WERI-Rb-1 (cell line): ENCODE measurements at regions not wholly inside any gene's neighbourhood (a gene's known extent, or its start where the extent isn't known, plus 50 kb on each side); places are given as distances from the start of the nearest gene placed in this dataset.

Source experiments
- DNase-seq: peaks from one replicate; pipeline ENCODE4 v3.0.0-alpha.2; 2020
- H3K27ac ChIP-seq: fragments of 250-450 bp; sonication (Bioruptor Pico); 2 replicates; pipeline ENCODE4 v1.5.1; 2020; ENCODE audit warnings: mild to moderate bottlenecking, moderate library complexity
- H3K27me3 ChIP-seq: fragments of 250-450 bp; sonication (Bioruptor Pico); 2 replicates; pipeline ENCODE4 v1.5.1; 2021; ENCODE audit warnings: mild to moderate bottlenecking, low read depth, moderate library complexity; ENCODE audit not compliant: insufficient read depth, severe bottlenecking
- H3K36me3 ChIP-seq: fragments of 250-450 bp; sonication (Bioruptor Pico); 2 replicates; pipeline ENCODE4 v1.5.1; 2020; ENCODE audit warnings: mild to moderate bottlenecking, moderate library complexity
- H3K4me3 ChIP-seq: 2 replicates; pipeline ENCODE4 v1.5.1; 2011; ENCODE audit warnings: low read depth, mild to moderate bottlenecking, control low read depth, low read length
- H3K9me3 ChIP-seq: fragments of 250-450 bp; sonication (Bioruptor Pico); 2 replicates; pipeline ENCODE4 v1.5.1; 2021; ENCODE audit warnings: mild to moderate bottlenecking, moderate library complexity; ENCODE audit not compliant: severe bottlenecking
- TF ChIP-seq, protein P1 (sequence below): IDR thresholded peaks from 2 replicates; pipeline ENCODE4 v1.5.1; 2011; ENCODE audit warnings: low read depth, mild to moderate bottlenecking, control low read depth, inconsistent platforms, low read length

DNA sequence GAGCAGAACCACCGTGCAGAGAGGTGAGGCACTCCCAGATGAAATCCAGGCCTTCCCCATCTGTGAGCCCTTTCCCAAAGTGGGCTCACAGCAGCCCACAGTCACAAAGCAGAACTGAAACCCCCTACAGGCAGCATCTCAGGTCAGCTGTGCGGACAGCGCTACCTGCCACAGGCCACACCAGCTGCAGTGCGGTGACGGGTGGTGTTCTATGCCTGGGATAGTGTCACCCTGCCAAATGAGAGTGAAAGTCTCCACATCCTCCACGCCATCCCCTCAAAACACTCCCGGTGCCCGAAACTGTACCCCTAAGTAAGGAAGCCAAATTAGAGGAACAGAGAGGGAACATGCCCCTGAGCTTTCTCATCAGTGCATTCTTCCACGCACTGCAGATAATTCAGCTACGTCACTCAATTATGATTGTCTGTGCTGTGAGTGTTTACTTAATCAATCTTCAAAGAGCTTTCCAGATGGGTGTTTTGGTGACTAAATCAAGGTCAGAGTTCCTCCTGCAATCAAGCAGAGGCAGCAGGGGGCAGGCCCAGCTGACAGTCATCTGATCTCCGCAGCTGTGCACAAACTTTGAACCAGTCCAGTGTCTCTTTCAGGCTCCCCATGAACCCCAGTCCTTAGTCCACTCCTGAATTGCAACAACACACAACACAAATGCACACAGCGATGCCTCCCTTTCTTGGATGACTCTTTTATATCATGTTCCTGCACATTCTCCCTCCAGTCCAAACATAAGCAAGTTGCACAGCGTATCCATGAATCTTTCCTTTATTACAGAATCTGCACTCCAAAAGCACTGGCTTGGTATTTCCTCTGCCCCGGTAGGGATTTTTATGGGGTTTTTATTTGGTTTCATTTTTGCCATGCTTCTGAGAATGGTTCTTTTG lies 150.0 kb downstream of the TOMM20 start:
- no peak for DNase-seq
- TF ChIP-seq, protein P1, sequence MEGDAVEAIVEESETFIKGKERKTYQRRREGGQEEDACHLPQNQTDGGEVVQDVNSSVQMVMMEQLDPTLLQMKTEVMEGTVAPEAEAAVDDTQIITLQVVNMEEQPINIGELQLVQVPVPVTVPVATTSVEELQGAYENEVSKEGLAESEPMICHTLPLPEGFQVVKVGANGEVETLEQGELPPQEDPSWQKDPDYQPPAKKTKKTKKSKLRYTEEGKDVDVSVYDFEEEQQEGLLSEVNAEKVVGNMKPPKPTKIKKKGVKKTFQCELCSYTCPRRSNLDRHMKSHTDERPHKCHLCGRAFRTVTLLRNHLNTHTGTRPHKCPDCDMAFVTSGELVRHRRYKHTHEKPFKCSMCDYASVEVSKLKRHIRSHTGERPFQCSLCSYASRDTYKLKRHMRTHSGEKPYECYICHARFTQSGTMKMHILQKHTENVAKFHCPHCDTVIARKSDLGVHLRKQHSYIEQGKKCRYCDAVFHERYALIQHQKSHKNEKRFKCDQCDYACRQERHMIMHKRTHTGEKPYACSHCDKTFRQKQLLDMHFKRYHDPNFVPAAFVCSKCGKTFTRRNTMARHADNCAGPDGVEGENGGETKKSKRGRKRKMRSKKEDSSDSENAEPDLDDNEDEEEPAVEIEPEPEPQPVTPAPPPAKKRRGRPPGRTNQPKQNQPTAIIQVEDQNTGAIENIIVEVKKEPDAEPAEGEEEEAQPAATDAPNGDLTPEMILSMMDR, result no peak
- H3K27me3 ChIP-seq, result no peaks in the 10 kb centered on the region
- H3K36me3 ChIP-seq, result no peaks in the 10 kb centered on the region
- H3K4me3 ChIP-seq, result no peak overlapping the region
- H3K9me3 ChIP-seq, result no peaks in the 10 kb centered on the region
- H3K27ac ChIP-seq, result no peak overlapping the region

DNA sequence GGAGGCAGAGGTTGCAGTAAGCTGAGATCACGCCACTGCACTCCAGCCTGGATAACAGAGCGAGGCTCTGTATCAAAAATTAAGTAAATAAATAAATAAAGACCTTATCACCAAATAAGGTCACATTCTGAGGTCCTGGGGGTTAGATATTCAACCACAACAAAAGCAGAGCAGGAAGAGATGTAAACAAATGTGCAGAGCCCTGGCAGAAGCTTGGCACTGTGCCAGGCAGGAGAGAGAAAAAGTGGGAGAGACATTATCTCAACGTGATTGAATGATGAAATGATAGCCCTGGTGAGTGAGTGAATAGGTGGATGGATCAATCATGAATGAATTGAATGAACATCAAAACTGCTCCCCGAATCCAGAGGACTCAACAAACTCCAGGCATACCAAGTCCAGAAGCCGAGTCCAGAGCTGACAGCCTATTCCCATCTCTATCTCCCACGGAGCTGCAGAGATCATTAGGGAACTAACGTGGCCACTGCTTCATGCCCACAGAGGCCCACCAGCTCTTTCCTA lies 150.7 kb downstream of the TOMM20 start:
- Histone ChIP-seq H3K27me3 (no peaks in the 10 kb centered on the region), H3K4me3 (no peak overlapping the region), H3K27ac (no peak overlapping the region), H3K36me3 (no peaks in the 10 kb centered on the region), H3K9me3 (no peaks in the 10 kb centered on the region)
- no peak for DNase-seq
- TF ChIP-seq, protein P1, result no peak

DNA sequence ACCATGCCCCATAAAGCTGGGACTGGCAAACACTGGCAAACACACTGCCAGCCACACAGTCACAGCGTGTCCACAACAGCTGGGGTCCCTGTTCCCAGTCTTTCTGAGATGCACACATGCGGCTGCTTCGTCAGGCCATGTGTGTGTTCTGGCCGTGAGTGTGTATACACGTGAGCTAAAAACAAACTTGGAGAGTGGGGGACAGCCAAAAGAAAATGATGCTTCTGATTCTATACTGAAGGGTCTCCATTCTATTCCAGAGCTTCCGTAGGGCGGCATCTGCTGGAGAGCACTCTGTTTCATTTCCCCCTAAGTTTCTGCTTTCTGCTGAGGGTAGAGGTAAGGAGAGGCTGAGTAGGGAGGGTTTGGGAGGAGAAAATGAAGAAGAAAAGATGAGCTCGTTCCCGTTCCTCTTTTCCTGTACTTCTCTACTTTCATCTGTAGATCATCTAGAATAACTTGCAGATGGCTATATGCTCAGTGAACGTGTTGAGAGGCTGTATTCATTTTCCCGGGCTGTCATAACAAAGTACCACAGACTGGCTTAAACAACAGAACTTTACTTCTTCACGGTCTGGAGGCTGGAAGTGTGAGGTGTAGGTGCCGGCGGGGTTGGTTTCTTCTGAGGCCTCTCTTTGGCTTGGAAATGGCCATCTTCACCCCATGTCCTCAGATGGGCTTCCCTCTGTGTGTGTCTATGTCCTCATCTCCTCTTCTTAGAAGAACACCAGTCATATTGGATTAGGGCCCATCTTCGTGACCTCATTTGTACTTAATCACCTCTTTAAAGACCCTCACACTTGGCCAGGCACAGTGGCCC lies 151.6 kb downstream of the TOMM20 start:
- TF ChIP-seq, protein P1, result 0 out of 2 replicates have a peak, but pooled peaks have one; percentile 11
- Histone ChIP-seq H3K27me3 (no peaks in the 10 kb centered on the region), H3K27ac (no peak overlapping the region), H3K9me3 (no peaks in the 10 kb centered on the region), H3K36me3 (no peaks in the 10 kb centered on the region), H3K4me3 (no peak overlapping the region)
- DNase-seq, result no peak

DNA sequence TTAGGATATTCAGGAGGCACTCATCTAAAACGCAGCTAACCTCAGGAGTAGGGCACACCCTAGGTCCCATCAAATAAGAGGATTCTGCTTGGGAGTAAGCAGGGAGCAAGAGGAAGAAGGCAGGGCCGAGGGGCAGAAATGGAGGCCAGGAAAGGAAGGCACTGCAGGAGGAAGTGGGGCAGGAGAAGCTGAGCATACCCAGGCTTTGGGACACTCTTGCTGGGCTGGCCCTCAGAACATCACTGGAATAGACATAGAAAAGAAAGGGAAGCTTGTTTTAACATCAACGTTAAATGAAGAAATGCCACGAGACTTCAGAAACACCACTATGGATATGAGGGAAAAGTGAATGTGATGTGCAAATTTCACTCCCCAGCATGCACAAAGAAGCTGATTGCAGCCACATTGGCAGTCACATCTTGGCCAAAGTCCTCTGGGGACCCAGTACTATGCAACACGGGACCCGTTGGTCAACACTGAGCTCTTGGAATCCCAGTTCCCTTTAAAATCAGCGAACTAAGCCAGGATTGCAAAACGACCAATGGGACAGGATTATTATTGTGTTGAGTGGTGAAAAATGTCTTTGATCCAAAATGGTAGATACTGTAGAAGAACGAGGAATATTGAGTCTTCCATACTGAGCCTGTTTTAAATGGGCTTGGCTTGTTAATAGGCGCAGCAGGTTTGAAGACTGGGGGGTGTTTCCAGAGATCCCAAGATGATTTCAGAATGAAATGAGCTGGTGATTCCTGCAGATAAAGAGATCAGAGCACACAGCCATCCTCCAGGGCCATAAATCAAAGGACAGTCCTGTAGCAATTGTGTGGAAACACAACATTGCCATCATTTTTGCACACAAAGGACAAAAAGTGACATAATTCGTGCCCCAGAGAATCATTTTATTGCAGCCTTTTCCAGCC lies 152.4 kb downstream of the TOMM20 start:
- no peak overlapping the region for H3K27ac ChIP-seq
- TF ChIP-seq, protein P1, result no peak
- H3K27me3 ChIP-seq, result no peaks in the 10 kb centered on the region
- no peak for DNase-seq
- no peaks in the 10 kb centered on the region for H3K36me3 ChIP-seq
- H3K9me3 ChIP-seq, result no peaks in the 10 kb centered on the region
- no peak overlapping the region for H3K4me3 ChIP-seq
